Osteoblast (primary cell): ENCODE measurements at regions not wholly inside any gene's neighbourhood (a gene's known extent, or its start where the extent isn't known, plus 50 kb on each side); places are given as distances from the start of the nearest gene placed in this dataset.

Experiments
- DNase-seq: peaks from one replicate; pipeline ENCODE4 v3.0.0; 2011; ENCODE audit warnings: low spot score, mixed read lengths; ENCODE audit not compliant: insufficient read length; ENCODE audit errors: missing footprints
- H2AFZ ChIP-seq: 2 replicates; pipeline ENCODE4 v1.6.0; 2011; ENCODE audit warnings: mild to moderate bottlenecking, low read length
- H3K27ac ChIP-seq: 2 replicates; pipeline ENCODE4 v1.5.1; 2011; ENCODE audit warnings: mild to moderate bottlenecking, low read depth, low read length, moderate library complexity
- H3K27me3 ChIP-seq: 2 replicates; pipeline ENCODE4 v1.6.0; 2012; ENCODE audit warnings: mild to moderate bottlenecking, control low read depth, inconsistent platforms, low read length, moderate library complexity; ENCODE audit not compliant: insufficient read depth
- H3K36me3 ChIP-seq: 2 replicates; pipeline ENCODE4 v1.5.1; 2011; ENCODE audit warnings: mild to moderate bottlenecking, low read length, control low read depth, moderate library complexity; ENCODE audit not compliant: insufficient read depth
- H3K4me1 ChIP-seq: 2 replicates; pipeline ENCODE4 v1.5.1; 2011; ENCODE audit warnings: mild to moderate bottlenecking, low read length, control low read depth, moderate library complexity; ENCODE audit not compliant: insufficient read depth
- H3K4me2 ChIP-seq: 2 replicates; pipeline ENCODE4 v1.6.0; 2011; ENCODE audit warnings: mild to moderate bottlenecking, low read length; ENCODE audit not compliant: insufficient read depth
- H3K4me3 ChIP-seq: fragments of 200-600 bp; sonication (generic); 3 replicates; pipeline ENCODE4 v1.5.1; 2012; ENCODE audit warnings: mild to moderate bottlenecking, low read length, inconsistent platforms; ENCODE audit not compliant: insufficient read depth
- H3K79me2 ChIP-seq: 2 replicates; pipeline ENCODE4 v1.6.0; 2012; ENCODE audit warnings: mild to moderate bottlenecking, low read length, control low read depth, inconsistent platforms; ENCODE audit not compliant: insufficient read depth
- H3K9me3 ChIP-seq: 2 replicates; pipeline ENCODE4 v1.5.1; 2011; ENCODE audit warnings: low read depth, low read length, control low read depth
- H4K20me1 ChIP-seq: 2 replicates; pipeline ENCODE4 v1.6.0; 2012; ENCODE audit warnings: mild to moderate bottlenecking, low read length, control low read depth; ENCODE audit not compliant: insufficient read depth
- CTCF ChIP-seq: IDR thresholded peaks from 2 replicates; pipeline ENCODE4 v1.5.1; 2011; ENCODE audit warnings: mild to moderate bottlenecking, low read depth, low read length, moderate library complexity; ENCODE audit errors: extremely low read depth

- H3K9me3 ChIP-seq: no peaks in the 10 kb centered on the region
- H3K4me3 ChIP-seq: no peak overlapping the region
- H3K79me2 ChIP-seq: no peaks in the 10 kb centered on the region
- no peaks in the 10 kb centered on the region for H3K36me3 ChIP-seq
- no peaks in the 10 kb centered on the region for H4K20me1 ChIP-seq
- TF ChIP-seq CTCF: no peak
- H3K27me3 ChIP-seq: no peaks in the 10 kb centered on the region
- H3K4me1 ChIP-seq: no peaks in the 10 kb centered on the region
- no peak overlapping the region for H3K27ac ChIP-seq
- no peak overlapping the region for H3K4me2 ChIP-seq
- no peak overlapping the region for H2AFZ ChIP-seq
- no peak for DNase-seq
Measured at GRCh38 chr10:37479469-37479868, 354.1 kb downstream of the ANKRD30A start.

- TF ChIP-seq CTCF: no peak
- H3K4me1 ChIP-seq: no peaks in the 10 kb centered on the region
- no peak overlapping the region for H3K4me2 ChIP-seq
- no peaks in the 10 kb centered on the region for H3K36me3 ChIP-seq
- H3K9me3 ChIP-seq: no peaks in the 10 kb centered on the region
- no peak overlapping the region for H2AFZ ChIP-seq
- H3K27ac ChIP-seq: no peak overlapping the region
- H4K20me1 ChIP-seq: no peaks in the 10 kb centered on the region
- no peaks in the 10 kb centered on the region for H3K79me2 ChIP-seq
- H3K4me3 ChIP-seq: no peak overlapping the region
- DNase-seq: no peak
- no peaks in the 10 kb centered on the region for H3K27me3 ChIP-seq
Measured at GRCh38 chr10:37478381-37478780, 353.0 kb downstream of the ANKRD30A start.

GRCh38 chr10:37476285-37476684, 350.9 kb downstream of the ANKRD30A start:
- H4K20me1 ChIP-seq: no peaks in the 10 kb centered on the region
- no peak for TF ChIP-seq CTCF
- H3K9me3 ChIP-seq: no peaks in the 10 kb centered on the region
- no peak overlapping the region for H2AFZ ChIP-seq
- no peaks in the 10 kb centered on the region for H3K79me2 ChIP-seq
- DNase-seq: no peak
- no peak overlapping the region for H3K27ac ChIP-seq
- H3K4me3 ChIP-seq: no peak overlapping the region
- H3K4me1 ChIP-seq: no peaks in the 10 kb centered on the region
- H3K4me2 ChIP-seq: no peak overlapping the region
- H3K27me3 ChIP-seq: no peaks in the 10 kb centered on the region
- no peaks in the 10 kb centered on the region for H3K36me3 ChIP-seq

- H3K79me2 ChIP-seq: no peaks in the 10 kb centered on the region
- H2AFZ ChIP-seq: no peak overlapping the region
- H3K27me3 ChIP-seq: no peaks in the 10 kb centered on the region
- H3K4me3 ChIP-seq: no peak overlapping the region
- no peaks in the 10 kb centered on the region for H3K9me3 ChIP-seq
- TF ChIP-seq CTCF: no peak
- no peaks in the 10 kb centered on the region for H4K20me1 ChIP-seq
- DNase-seq: no peak
- H3K27ac ChIP-seq: no peak overlapping the region
- no peaks in the 10 kb centered on the region for H3K4me1 ChIP-seq
- no peaks in the 10 kb centered on the region for H3K36me3 ChIP-seq
- no peak overlapping the region for H3K4me2 ChIP-seq
Measured at GRCh38 chr10:37474645-37475044, 349.2 kb downstream of the ANKRD30A start.
